Gastrocnemius medialis (tissue), 4 donors: ENCODE measurements at regions not wholly inside any gene's neighbourhood (a gene's known extent, or its start where the extent isn't known, plus 50 kb on each side); places are given as distances from the start of the nearest gene placed in this dataset.

ENCODE experiments used
- ATAC-seq, 2 donors: fragments of 150-250 bp; one replicate each; pipeline ENCODE4 v1.9.1; 2016
- DNase-seq, 2 donors: peaks; one replicate each; pipeline ENCODE4 v3.0.0-alpha.2; 2019
- H3K27ac ChIP-seq, 4 donors: fragments of 200-600 bp; sonication (generic); 1 replicate in 1 of 4; 2 replicates in 3 of 4; pipeline ENCODE4 v1.5.1; 2016 to 2018; ENCODE audit warnings: mild to moderate bottlenecking in 2 of 4, moderate library complexity in 1 of 4
- H3K27me3 ChIP-seq, 3 donors: fragments of 200-600 bp; sonication (generic) in 2 of 3; 1 replicate in 1 of 3; 2 replicates in 2 of 3; pipeline versions ENCODE4 v1.5.1 to v1.6.0; 2016 to 2019; ENCODE audit warnings: mild to moderate bottlenecking in 1 of 3, moderate library complexity in 1 of 3
- H3K36me3 ChIP-seq, 2 donors: fragments of 200-600 bp; sonication (generic) in 1 of 2; one replicate each; pipeline ENCODE4 v1.5.1; 2017 to 2018
- H3K4me1 ChIP-seq, 2 donors: fragments of 200-600 bp; sonication (generic) in 1 of 2; one replicate each; pipeline ENCODE4 v1.5.1; 2016 to 2017; ENCODE audit warnings: mild to moderate bottlenecking in 2 of 2
- H3K4me3 ChIP-seq, 4 donors: fragments of 200-600 bp; sonication (generic) in 3 of 4; 1 replicate in 1 of 4; 2 replicates in 3 of 4; pipeline ENCODE4 v1.5.1; 2016 to 2019; ENCODE audit warnings: mild to moderate bottlenecking in 2 of 4
- H3K9me3 ChIP-seq, 3 donors: fragments of 200-600 bp; sonication (generic) in 2 of 3; 1 replicate in 1 of 3; 2 replicates in 2 of 3; pipeline ENCODE4 v1.5.1; 2016 to 2019
- CTCF ChIP-seq, 5 experiments: fragments of 450-650 bp in 3 of 5; fragments of 200-600 bp in 2 of 5; sonication (generic) in 2 of 5; IDR thresholded peaks in 4 of 5; conservative IDR thresholded peaks in 1 of 5; 1 replicate in 4 of 5; 2 replicates in 1 of 5; pipeline ENCODE4 v1.5.1; 2016 to 2019; ENCODE audit warnings: antibody characterized with exemption in 5 of 5, mild to moderate bottlenecking in 3 of 5, moderate library complexity in 3 of 5
- POLR2A ChIP-seq, 2 donors: fragments of 450-650 bp; IDR thresholded peaks; one replicate each; pipeline ENCODE4 v1.6.1; 2017; ENCODE audit warnings: antibody characterized with exemption in 2 of 2, mild to moderate bottlenecking in 2 of 2, moderate library complexity in 2 of 2
- in situ Hi-C, 4 donors: fragments of 200-750 bp; cut with MboI; loops; one replicate each; pipeline versions ENCODE4 v1.15.0 to v1.8.0; 2017; ENCODE audit warnings: low sequenced_read_pairs in 4 of 4
- intact Hi-C: fragments of 100-400 bp; cut with DNase I; formaldehyde crosslinking; loops from one replicate; pipeline ENCODE4 v1.15.1; 2023; ENCODE audit warnings: low total_unique reads

- intact Hi-C loops (no loop called here), in situ Hi-C loops (no loop called here)
- Histone ChIP-seq H3K4me3 (no peak overlapping the region), H3K9me3 (no peaks in the 10 kb centered on the region), H3K36me3 (no peaks in the 10 kb centered on the region), H3K4me1 (no peaks in the 10 kb centered on the region), H3K27ac (no peak overlapping the region), H3K27me3 (no peaks in the 10 kb centered on the region)
- DNase-seq (no peak), ATAC-seq (no peak)
- no peak for TF ChIP-seq CTCF (IDR thresholded peaks at IDR 0.05 in 4 of 5, conservative IDR thresholded peaks at IDR 0.05 in 1 of 5)
- TF ChIP-seq POLR2A (IDR thresholded peaks at IDR 0.05) = no peak
These were observed 165.2 kb upstream of the SLC7A11 start for GRCh38 chr4:138407329-138407728.

- intact Hi-C loops (no loop called here), in situ Hi-C loops (no loop called here)
- no peak overlapping the region for H3K27ac ChIP-seq
- no peak for DNase-seq
- no peaks in the 10 kb centered on the region for H3K36me3 ChIP-seq
- H3K4me1 ChIP-seq = no peaks in the 10 kb centered on the region
- H3K4me3 ChIP-seq = no peak overlapping the region
- no peak for ATAC-seq
- no peaks in the 10 kb centered on the region for H3K9me3 ChIP-seq
- TF ChIP-seq POLR2A (IDR thresholded peaks at IDR 0.05) = no peak
- TF ChIP-seq CTCF (IDR thresholded peaks at IDR 0.05 in 4 of 5, conservative IDR thresholded peaks at IDR 0.05 in 1 of 5) = no peak
- no peaks in the 10 kb centered on the region for H3K27me3 ChIP-seq
These were observed 164.7 kb upstream of the SLC7A11 start for GRCh38 chr4:138406876-138407275.

- ATAC-seq = no peak
- intact Hi-C loops (no loop called here), in situ Hi-C loops (no loop called here)
- H3K4me1 ChIP-seq = no peaks in the 10 kb centered on the region
- H3K4me3 ChIP-seq = no peak overlapping the region
- no peaks in the 10 kb centered on the region for H3K36me3 ChIP-seq
- TF ChIP-seq POLR2A (IDR thresholded peaks at IDR 0.05) (no peak), CTCF (IDR thresholded peaks at IDR 0.05 in 4 of 5, conservative IDR thresholded peaks at IDR 0.05 in 1 of 5) (no peak)
- H3K27ac ChIP-seq = no peak overlapping the region
- DNase-seq = no peak
- H3K9me3 ChIP-seq = no peaks in the 10 kb centered on the region
- H3K27me3 ChIP-seq = no peaks in the 10 kb centered on the region
These were observed 163.9 kb upstream of the SLC7A11 start for GRCh38 chr4:138405934-138406567.

- intact Hi-C loops (no loop called here), in situ Hi-C loops (no loop called here)
- TF ChIP-seq CTCF (IDR thresholded peaks at IDR 0.05 in 4 of 5, conservative IDR thresholded peaks at IDR 0.05 in 1 of 5) = no peak
- no peak for TF ChIP-seq POLR2A (IDR thresholded peaks at IDR 0.05)
- Histone ChIP-seq H3K4me1 (no peaks in the 10 kb centered on the region), H3K27ac (no peak overlapping the region), H3K4me3 (no peak overlapping the region), H3K36me3 (no peaks in the 10 kb centered on the region), H3K27me3 (no peaks in the 10 kb centered on the region), H3K9me3 (no peaks in the 10 kb centered on the region)
- ATAC-seq (no peak), DNase-seq (no peak)
These were observed 163.3 kb upstream of the SLC7A11 start for GRCh38 chr4:138405466-138405891.

- in situ Hi-C loops = no loop called here
- Histone ChIP-seq H3K27ac (no peak overlapping the region), H3K27me3 (no peaks in the 10 kb centered on the region), H3K4me3 (no peak overlapping the region), H3K4me1 (no peaks in the 10 kb centered on the region), H3K9me3 (no peaks in the 10 kb centered on the region), H3K36me3 (no peaks in the 10 kb centered on the region)
- TF ChIP-seq CTCF (IDR thresholded peaks at IDR 0.05 in 4 of 5, conservative IDR thresholded peaks at IDR 0.05 in 1 of 5) = no peak
- no peak for TF ChIP-seq POLR2A (IDR thresholded peaks at IDR 0.05)
- intact Hi-C loops = no loop called here
- ATAC-seq (no peak), DNase-seq (no peak)
These were observed 162.7 kb upstream of the SLC7A11 start for GRCh38 chr4:138404801-138405200.
